Duodenal mucosa (tissue), 2 donors: ENCODE measurements at regions not wholly inside any gene's neighbourhood (a gene's known extent, or its start where the extent isn't known, plus 50 kb on each side); places are given as distances from the start of the nearest gene placed in this dataset.
"Not testable (repeated sequence)": the region's sequence is repeated elsewhere in the genome, so short reads cannot be mapped to it uniquely, and the experiment has no call there.

Experiments used
- H3K27ac ChIP-seq: one replicate; pipeline ENCODE4 v1.7.0; 2013; ENCODE audit warnings: low read depth, low read length
- H3K27me3 ChIP-seq, 2 donors: one replicate each; pipeline ENCODE4 v1.7.0; 2013; ENCODE audit warnings: low read length in 2 of 2, control low read depth in 1 of 2; ENCODE audit not compliant: insufficient read depth in 2 of 2, control insufficient read depth in 1 of 2
- H3K36me3 ChIP-seq, 2 donors: one replicate each; pipeline ENCODE4 v1.7.0; 2013; ENCODE audit warnings: low read length in 2 of 2, control low read depth in 1 of 2; ENCODE audit not compliant: insufficient read depth in 2 of 2, control insufficient read depth in 1 of 2
- H3K4me1 ChIP-seq, 2 donors: one replicate each; pipeline ENCODE4 v1.7.0; 2013; ENCODE audit warnings: low read length in 2 of 2, control low read depth in 1 of 2; ENCODE audit not compliant: insufficient read depth in 2 of 2, control insufficient read depth in 1 of 2
- H3K4me3 ChIP-seq, 2 donors: one replicate each; pipeline ENCODE4 v1.7.0; 2013; ENCODE audit warnings: low read length in 2 of 2, low read depth in 1 of 2
- H3K9ac ChIP-seq, 2 donors: one replicate each; pipeline ENCODE4 v1.7.0; 2013; ENCODE audit warnings: low read length in 2 of 2, low read depth in 1 of 2
- H3K9me3 ChIP-seq, 2 donors: one replicate each; pipeline ENCODE4 v1.7.0; 2013; ENCODE audit warnings: low read length in 2 of 2, control low read depth in 1 of 2; ENCODE audit not compliant: control insufficient read depth in 1 of 2

- not testable (repeated sequence) for H3K4me3 ChIP-seq, H3K27ac ChIP-seq, H3K4me1 ChIP-seq, H3K9ac ChIP-seq, H3K36me3 ChIP-seq, H3K27me3 ChIP-seq, H3K9me3 ChIP-seq
These were observed 515.1 kb downstream of the TP53TG3F start for GRCh38 chr16:33974557-33974956.

- H3K4me1 ChIP-seq, H3K27me3 ChIP-seq: not testable (repeated sequence)
These were observed 516.3 kb downstream of the TP53TG3F start for GRCh38 chr16:33975744-33976143.

GRCh38 chr16:33976521-33976920 is 517.1 kb downstream of the TP53TG3F start:
- H3K4me3 ChIP-seq, H3K36me3 ChIP-seq, H3K9me3 ChIP-seq, H3K27me3 ChIP-seq, H3K4me1 ChIP-seq, H3K9ac ChIP-seq, H3K27ac ChIP-seq: not testable (repeated sequence)

More at GRCh38 chr16:33975744-33976143, 516.3 kb downstream of the TP53TG3F start:
- not testable (repeated sequence) for H3K36me3 ChIP-seq, H3K4me3 ChIP-seq, H3K9ac ChIP-seq, H3K27ac ChIP-seq, H3K9me3 ChIP-seq

- not testable (repeated sequence) for H3K4me1 ChIP-seq, H3K27ac ChIP-seq, H3K9me3 ChIP-seq, H3K4me3 ChIP-seq, H3K9ac ChIP-seq, H3K27me3 ChIP-seq, H3K36me3 ChIP-seq
These were observed 519.4 kb downstream of the TP53TG3F start for GRCh38 chr16:33978784-33979183.

GRCh38 chr16:33979613-33980012 is 520.2 kb downstream of the TP53TG3F start:
- not testable (repeated sequence) for H3K27me3 ChIP-seq, H3K27ac ChIP-seq, H3K4me1 ChIP-seq, H3K9me3 ChIP-seq, H3K9ac ChIP-seq, H3K4me3 ChIP-seq, H3K36me3 ChIP-seq

- not testable (repeated sequence) for H3K36me3 ChIP-seq, H3K9me3 ChIP-seq, H3K4me3 ChIP-seq, H3K27ac ChIP-seq, H3K9ac ChIP-seq, H3K27me3 ChIP-seq, H3K4me1 ChIP-seq
These were observed 521.3 kb downstream of the TP53TG3F start for GRCh38 chr16:33980736-33981135.

- not testable (repeated sequence) for H3K9me3 ChIP-seq, H3K27me3 ChIP-seq, H3K9ac ChIP-seq, H3K27ac ChIP-seq, H3K4me3 ChIP-seq, H3K4me1 ChIP-seq, H3K36me3 ChIP-seq
These were observed 525.0 kb downstream of the TP53TG3F start for GRCh38 chr16:33984428-33984827.

GRCh38 chr16:33986521-33986920 is 527.1 kb downstream of the TP53TG3F start:
- not testable (repeated sequence) for H3K9me3 ChIP-seq

GRCh38 chr16:33987348-33987963 is 528.0 kb downstream of the TP53TG3F start:
- H3K9ac ChIP-seq, H3K27me3 ChIP-seq, H3K4me3 ChIP-seq, H3K36me3 ChIP-seq, H3K9me3 ChIP-seq, H3K4me1 ChIP-seq, H3K27ac ChIP-seq: not testable (repeated sequence)

More at GRCh38 chr16:33986521-33986920, 527.1 kb downstream of the TP53TG3F start:
- not testable (repeated sequence) for H3K4me1 ChIP-seq, H3K4me3 ChIP-seq, H3K27me3 ChIP-seq, H3K27ac ChIP-seq, H3K36me3 ChIP-seq, H3K9ac ChIP-seq

- not testable (repeated sequence) for H3K27ac ChIP-seq, H3K4me3 ChIP-seq, H3K9me3 ChIP-seq, H3K36me3 ChIP-seq, H3K27me3 ChIP-seq, H3K9ac ChIP-seq, H3K4me1 ChIP-seq
These were observed 528.6 kb downstream of the TP53TG3F start for GRCh38 chr16:33988012-33988411.

GRCh38 chr16:33990488-33990887 is 531.1 kb downstream of the TP53TG3F start:
- not testable (repeated sequence) for H3K4me1 ChIP-seq, H3K36me3 ChIP-seq, H3K9ac ChIP-seq, H3K27me3 ChIP-seq, H3K27ac ChIP-seq, H3K9me3 ChIP-seq, H3K4me3 ChIP-seq
